HUES6 (cell line): ENCODE measurements at regions not wholly inside any gene's neighbourhood (a gene's known extent, or its start where the extent isn't known, plus 50 kb on each side); places are given as distances from the start of the nearest gene placed in this dataset.

ENCODE experiments used
- H3K27ac ChIP-seq: 2 replicates; pipeline ENCODE4 v1.7.0; 2013; ENCODE audit warnings: low read depth, mild to moderate bottlenecking, low read length, inconsistent platforms
- H3K27me3 ChIP-seq: 2 replicates; pipeline ENCODE4 v1.6.1; 2013; ENCODE audit warnings: low read length; ENCODE audit not compliant: control insufficient read depth, insufficient read depth
- H3K36me3 ChIP-seq: 2 replicates; pipeline ENCODE4 v1.6.1; 2013; ENCODE audit warnings: low read length; ENCODE audit not compliant: control insufficient read depth, insufficient read depth
- H3K4me1 ChIP-seq: 2 replicates; pipeline ENCODE4 v1.6.1; 2013; ENCODE audit warnings: low read length; ENCODE audit not compliant: control insufficient read depth, insufficient read depth
- H3K4me3 ChIP-seq: 2 replicates; pipeline ENCODE4 v1.5.1; 2013; ENCODE audit warnings: low read depth, low read length
- H3K9ac ChIP-seq: one replicate; pipeline ENCODE4 v1.6.1; 2013; ENCODE audit warnings: mild to moderate bottlenecking, low read length
- H3K9me3 ChIP-seq: 2 replicates; pipeline ENCODE4 v1.6.1; 2013; ENCODE audit warnings: low read depth, low read length; ENCODE audit not compliant: control insufficient read depth, insufficient read depth

- Histone ChIP-seq H3K36me3 (no peaks in the 10 kb centered on the region), H3K9me3 (no peaks in the 10 kb centered on the region), H3K27ac (no peak overlapping the region), H3K27me3 (no peaks in the 10 kb centered on the region), H3K9ac (no peak overlapping the region), H3K4me3 (no peak overlapping the region), H3K4me1 (no peaks in the 10 kb centered on the region)
Observed at GRCh38 chr20:6228302-6228843, 105.5 kb upstream of the FERMT1 start.

GRCh38 chr20:6213311-6213710 lies 90.5 kb upstream of the FERMT1 start:
- Histone ChIP-seq H3K36me3 (no peaks in the 10 kb centered on the region), H3K27me3 (no peaks in the 10 kb centered on the region)

GRCh38 chr20:6212903-6213302 lies 90.1 kb upstream of the FERMT1 start:
- no peaks in the 10 kb centered on the region for H3K9me3 ChIP-seq
- H3K4me3 ChIP-seq = no peak overlapping the region; the same call in 1 of the 2 replicates
- H3K36me3 ChIP-seq = no peaks in the 10 kb centered on the region
- H3K4me1 ChIP-seq = no peaks in the 10 kb centered on the region
- H3K27ac ChIP-seq = no peak overlapping the region
- no peak overlapping the region for H3K9ac ChIP-seq
- no peaks in the 10 kb centered on the region for H3K27me3 ChIP-seq

More at GRCh38 chr20:6213311-6213710, 90.5 kb upstream of the FERMT1 start:
- H3K4me3 ChIP-seq = peak overlapping the region; percentile 7; the same call in 1 of the 2 replicates
- H3K27ac ChIP-seq = no peak overlapping the region
- no peaks in the 10 kb centered on the region for H3K9me3 ChIP-seq
- H3K4me1 ChIP-seq = no peaks in the 10 kb centered on the region
- no peak overlapping the region for H3K9ac ChIP-seq

GRCh38 chr20:6209093-6209492 lies 86.3 kb upstream of the FERMT1 start:
- no peak overlapping the region for H3K9ac ChIP-seq
- H3K9me3 ChIP-seq = no peaks in the 10 kb centered on the region
- H3K4me3 ChIP-seq = no peak overlapping the region
- H3K27ac ChIP-seq = no peak overlapping the region
- H3K27me3 ChIP-seq = no peaks in the 10 kb centered on the region
- no peaks in the 10 kb centered on the region for H3K36me3 ChIP-seq
- no peaks in the 10 kb centered on the region for H3K4me1 ChIP-seq

GRCh38 chr20:6200092-6200491 lies 77.3 kb upstream of the FERMT1 start:
- H3K9ac ChIP-seq = no peak overlapping the region
- H3K4me1 ChIP-seq = no peaks in the 10 kb centered on the region
- no peak overlapping the region for H3K4me3 ChIP-seq
- H3K9me3 ChIP-seq = no peaks in the 10 kb centered on the region
- H3K27ac ChIP-seq = no peak overlapping the region
- no peaks in the 10 kb centered on the region for H3K27me3 ChIP-seq
- H3K36me3 ChIP-seq = no peaks in the 10 kb centered on the region

- Histone ChIP-seq H3K9ac (no peak overlapping the region), H3K4me3 (no peak overlapping the region), H3K9me3 (no peaks in the 10 kb centered on the region), H3K36me3 (no peaks in the 10 kb centered on the region), H3K27ac (no peak overlapping the region), H3K27me3 (no peaks in the 10 kb centered on the region), H3K4me1 (no peaks in the 10 kb centered on the region)
Observed at GRCh38 chr20:6185268-6185667, 62.4 kb upstream of the FERMT1 start.

- no peaks in the 10 kb centered on the region for H3K36me3 ChIP-seq
- H3K4me1 ChIP-seq = no peaks in the 10 kb centered on the region
- H3K27ac ChIP-seq = no peak overlapping the region
- H3K9me3 ChIP-seq = no peaks in the 10 kb centered on the region
- H3K9ac ChIP-seq = no peak overlapping the region
- no peaks in the 10 kb centered on the region for H3K27me3 ChIP-seq
- no peak overlapping the region for H3K4me3 ChIP-seq
Observed at GRCh38 chr20:6184086-6184485, 61.3 kb upstream of the FERMT1 start.

- Histone ChIP-seq H3K9me3 (no peaks in the 10 kb centered on the region), H3K9ac (no peak overlapping the region), H3K36me3 (no peaks in the 10 kb centered on the region), H3K4me3 (no peak overlapping the region), H3K4me1 (no peaks in the 10 kb centered on the region), H3K27me3 (no peaks in the 10 kb centered on the region), H3K27ac (no peak overlapping the region)
Observed at GRCh38 chr20:6180531-6180930, 57.7 kb upstream of the FERMT1 start.

GRCh38 chr20:6178537-6178936 lies 55.7 kb upstream of the FERMT1 start:
- Histone ChIP-seq H3K36me3 (no peaks in the 10 kb centered on the region), H3K27me3 (no peaks in the 10 kb centered on the region), H3K9me3 (no peaks in the 10 kb centered on the region), H3K9ac (no peak overlapping the region), H3K4me1 (no peaks in the 10 kb centered on the region), H3K27ac (no peak overlapping the region), H3K4me3 (no peak overlapping the region)

GRCh38 chr20:6173481-6173880 lies 50.7 kb upstream of the FERMT1 start:
- 0 out of 2 replicates have a peak, but pooled peaks cover 3% of the 10 kb centered on the region for H3K9me3 ChIP-seq
- no peak overlapping the region for H3K4me3 ChIP-seq
- H3K4me1 ChIP-seq = no peaks in the 10 kb centered on the region
- no peaks in the 10 kb centered on the region for H3K36me3 ChIP-seq
- H3K27ac ChIP-seq = no peak overlapping the region
- no peaks in the 10 kb centered on the region for H3K27me3 ChIP-seq
- H3K9ac ChIP-seq = no peak overlapping the region
